HEK293 (cell line): ENCODE measurements at regions not wholly inside any gene's neighbourhood (a gene's known extent, or its start where the extent isn't known, plus 50 kb on each side); places are given as distances from the start of the nearest gene placed in this dataset.

Source experiments
- CTCF ChIA-PET: fragments of 350-600 bp; formaldehyde crosslinking; extraction: SDS; loops from one replicate; lab custom pipeline; 2021; ENCODE audit warnings: antibody characterized with exemption; lab: Yijun Ruan, JAX
- POLR2A ChIA-PET: fragments of 300-600 bp; formaldehyde crosslinking; extraction: SDS; loops from one replicate; lab custom pipeline; 2020; ENCODE audit warnings: antibody characterized with exemption, inconsistent platforms; lab: Yijun Ruan, JAX
- H3K27ac ChIP-seq: fragments of 200-500 bp; sonication (Bioruptor generic); 2 replicates; pipeline ENCODE4 v1.5.1; 2014; ENCODE audit warnings: low read depth, low read length, control low read depth, inconsistent platforms; ENCODE audit errors: extremely low read depth
- H3K36me3 ChIP-seq, 2 experiments: fragments of 200-500 bp in 1 of 2; sonication (Bioruptor generic) in 1 of 2; 1 replicate in 1 of 2; 2 replicates in 1 of 2; pipeline ENCODE4 v1.5.1; 2014 to 2017; ENCODE audit warnings: inconsistent platforms in 2 of 2, low read length in 2 of 2; ENCODE audit not compliant: control insufficient read depth in 2 of 2, insufficient read depth in 1 of 2
- H3K4me1 ChIP-seq: fragments of 200-500 bp; sonication (Bioruptor generic); 2 replicates; pipeline ENCODE4 v1.5.1; 2014; ENCODE audit warnings: mild to moderate bottlenecking, low read length, inconsistent platforms; ENCODE audit not compliant: control insufficient read depth, insufficient read depth
- H3K4me3 ChIP-seq: 2 replicates; pipeline ENCODE4 v1.5.1; 2011; ENCODE audit warnings: low read depth, mild to moderate bottlenecking, control low read depth, low read length, moderate library complexity
- H3K9me3 ChIP-seq: fragments of 200-500 bp; sonication (Bioruptor generic); 2 replicates; pipeline ENCODE4 v1.5.1; 2014; ENCODE audit warnings: low read depth, low read length, inconsistent platforms; ENCODE audit not compliant: control insufficient read depth, insufficient read depth
- BCL11A ChIP-seq: fragments of 450-650 bp; formaldehyde crosslinking; IDR thresholded peaks from 2 replicates; pipeline ENCODE4 v1.5.1; 2016; ENCODE audit warnings: low read depth, missing biosample characterization, missing genetic modification characterization
- GLI4 ChIP-seq: fragments of 450-650 bp; formaldehyde crosslinking; IDR thresholded peaks from 2 replicates; pipeline ENCODE4 v1.5.1; 2016; ENCODE audit warnings: missing biosample characterization, missing genetic modification characterization
- GLIS1 ChIP-seq: fragments of 450-650 bp; formaldehyde crosslinking; IDR thresholded peaks from 2 replicates; pipeline ENCODE4 v1.5.1; 2016; ENCODE audit warnings: missing biosample characterization, missing genetic modification characterization
- MYNN ChIP-seq: fragments of 450-650 bp; formaldehyde crosslinking; IDR thresholded peaks from 2 replicates; pipeline ENCODE4 v1.5.1; 2016; ENCODE audit warnings: missing biosample characterization, missing genetic modification characterization, borderline replicate concordance
- ZBTB48 ChIP-seq: fragments of 450-650 bp; formaldehyde crosslinking; IDR thresholded peaks from 2 replicates; pipeline ENCODE4 v1.5.1; 2016; ENCODE audit warnings: missing biosample characterization, missing genetic modification characterization
- ZFHX2 ChIP-seq: fragments of 450-650 bp; formaldehyde crosslinking; conservative IDR thresholded peaks from 2 replicates; pipeline ENCODE4 v1.5.1; 2016; ENCODE audit warnings: missing biosample characterization, missing genetic modification characterization
- ZNF133 ChIP-seq: fragments of 450-650 bp; formaldehyde crosslinking; IDR thresholded peaks from 2 replicates; pipeline ENCODE4 v1.5.1; 2016; ENCODE audit warnings: missing biosample characterization, missing genetic modification characterization
- ZNF175 ChIP-seq: fragments of 450-650 bp; formaldehyde crosslinking; IDR thresholded peaks from 2 replicates; pipeline ENCODE4 v1.5.1; 2016; ENCODE audit warnings: missing biosample characterization, missing genetic modification characterization
- ZNF202 ChIP-seq: fragments of 450-650 bp; formaldehyde crosslinking; IDR thresholded peaks from 2 replicates; pipeline ENCODE4 v1.5.1; 2016; ENCODE audit warnings: missing biosample characterization, missing genetic modification characterization, borderline replicate concordance
- ZNF341 ChIP-seq: fragments of 450-650 bp; formaldehyde crosslinking; IDR thresholded peaks from 2 replicates; pipeline ENCODE4; 2016; ENCODE audit warnings: low read depth, missing biosample characterization, missing genetic modification characterization
- ZNF658 ChIP-seq: fragments of 450-650 bp; formaldehyde crosslinking; IDR thresholded peaks from 2 replicates; pipeline ENCODE4; 2016; ENCODE audit warnings: missing biosample characterization, missing genetic modification characterization
- TF ChIP-seq, protein P1 (sequence below): fragments of 450-650 bp; formaldehyde crosslinking; IDR thresholded peaks from 2 replicates; pipeline ENCODE4 v1.5.1; 2017; ENCODE audit warnings: missing biosample characterization, missing genetic modification characterization

DNA sequence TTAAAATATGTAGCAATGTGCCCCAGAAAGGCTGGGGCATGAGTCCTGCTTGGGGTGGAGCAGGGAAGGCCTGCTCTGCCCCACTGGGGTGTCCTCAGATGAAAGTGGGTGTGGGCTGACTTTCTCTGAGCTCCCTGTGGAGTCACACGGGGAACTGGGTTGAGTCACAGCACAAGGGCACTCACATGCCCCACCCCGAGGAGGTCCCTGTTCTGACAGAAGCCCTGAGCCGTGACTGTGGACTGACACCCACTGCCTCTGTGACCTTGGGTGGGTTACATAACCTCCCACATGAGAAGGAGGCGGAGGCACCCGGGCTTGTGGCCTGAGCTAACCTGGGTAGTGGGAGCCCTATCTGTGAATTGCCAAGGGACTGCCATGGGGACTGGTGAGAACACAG, 52.5 kb upstream of the TINAGL1 start (continued):
- TF ChIP-seq ZNF341 (tag by site-specific recombination) (no peak), ZFHX2 (tag by site-specific recombination) (peak; percentile 87), BCL11A (tag by site-specific recombination) (no peak)
- TF ChIP-seq, protein P1, sequence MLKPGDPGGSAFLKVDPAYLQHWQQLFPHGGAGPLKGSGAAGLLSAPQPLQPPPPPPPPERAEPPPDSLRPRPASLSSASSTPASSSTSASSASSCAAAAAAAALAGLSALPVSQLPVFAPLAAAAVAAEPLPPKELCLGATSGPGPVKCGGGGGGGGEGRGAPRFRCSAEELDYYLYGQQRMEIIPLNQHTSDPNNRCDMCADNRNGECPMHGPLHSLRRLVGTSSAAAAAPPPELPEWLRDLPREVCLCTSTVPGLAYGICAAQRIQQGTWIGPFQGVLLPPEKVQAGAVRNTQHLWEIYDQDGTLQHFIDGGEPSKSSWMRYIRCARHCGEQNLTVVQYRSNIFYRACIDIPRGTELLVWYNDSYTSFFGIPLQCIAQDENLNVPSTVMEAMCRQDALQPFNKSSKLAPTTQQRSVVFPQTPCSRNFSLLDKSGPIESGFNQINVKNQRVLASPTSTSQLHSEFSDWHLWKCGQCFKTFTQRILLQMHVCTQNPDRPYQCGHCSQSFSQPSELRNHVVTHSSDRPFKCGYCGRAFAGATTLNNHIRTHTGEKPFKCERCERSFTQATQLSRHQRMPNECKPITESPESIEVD, result no peak

DNA sequence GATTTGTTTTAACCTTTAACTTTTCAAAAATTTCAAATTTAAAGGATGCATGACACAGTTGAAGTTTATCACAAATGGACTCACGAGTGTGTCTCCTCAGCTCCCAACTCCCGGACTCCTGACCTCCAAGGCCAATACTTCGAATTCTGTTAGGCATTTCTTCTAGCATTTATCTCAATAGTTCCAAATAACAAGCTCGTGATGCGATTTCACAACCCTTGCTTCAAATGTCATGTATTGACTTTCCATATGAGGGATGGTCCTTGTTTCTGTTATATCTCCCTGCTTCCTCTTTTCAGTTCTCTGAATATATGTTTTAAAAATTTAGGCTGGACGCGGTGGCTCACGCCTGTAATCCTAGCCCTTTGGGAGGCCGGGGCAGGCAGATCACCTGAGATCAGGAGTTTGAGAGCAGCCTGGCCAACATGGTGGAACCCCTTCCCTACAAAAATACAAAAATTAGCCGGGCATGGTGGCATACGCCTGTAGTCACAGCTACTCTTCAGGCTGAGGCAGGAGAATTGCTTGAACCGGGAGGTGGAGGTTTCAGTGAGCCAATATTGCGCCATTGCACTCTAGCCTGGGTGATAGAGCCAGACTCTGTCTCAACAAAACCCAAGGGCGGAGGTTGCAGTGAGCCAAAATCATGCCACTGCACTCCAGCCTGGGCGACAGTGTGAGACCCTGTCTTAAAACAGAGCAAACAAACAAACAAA, 52.0 kb upstream of the TINAGL1 start:
- Histone ChIP-seq H3K4me3 (no peak overlapping the region), H3K9me3 (no peaks in the 10 kb centered on the region), H3K36me3 (no peaks in the 10 kb centered on the region), H3K4me1 (no peaks in the 10 kb centered on the region), H3K27ac (no peak overlapping the region)
- no peak for TF ChIP-seq MYNN (tag by site-specific recombination)
- TF ChIP-seq GLIS1 (tag by site-specific recombination), result no peak
- no peak for TF ChIP-seq ZNF658
- no peak for TF ChIP-seq ZFHX2 (tag by site-specific recombination)
- no peak for TF ChIP-seq GLI4
- no peak for TF ChIP-seq ZNF202 (tag by site-specific recombination)
- no peak for TF ChIP-seq ZNF175 (tag by site-specific recombination)
- TF ChIP-seq ZNF133, result no peak
- no peak for TF ChIP-seq ZBTB48 (tag by site-specific recombination)
- POLR2A ChIA-PET, result interaction anchor here (0.6 kb wide), 1 partner anchor 229 kb away, joined by 3 read pairs; no protein-coding TSS in a partner anchor
- CTCF ChIA-PET, result interaction anchor here (0.6 kb wide), 2 partner anchors 23 to 669 kb away, joined by 3 read pairs; no protein-coding TSS in a partner anchor
